Erythroblast (primary cell): ENCODE measurements at regions not wholly inside any gene's neighbourhood (a gene's known extent, or its start where the extent isn't known, plus 50 kb on each side); places are given as distances from the start of the nearest gene placed in this dataset.

Source experiments
- GATA1 ChIP-seq: IDR thresholded peaks from 2 replicates; pipeline ENCODE4 v1.6.1; 2011; ENCODE audit warnings: low read depth, mild to moderate bottlenecking, control low read depth, low read length, moderate library complexity
- POLR2A ChIP-seq: IDR thresholded peaks from 2 replicates; pipeline ENCODE4 v1.6.1; 2011; ENCODE audit warnings: mild to moderate bottlenecking, low read length

DNA sequence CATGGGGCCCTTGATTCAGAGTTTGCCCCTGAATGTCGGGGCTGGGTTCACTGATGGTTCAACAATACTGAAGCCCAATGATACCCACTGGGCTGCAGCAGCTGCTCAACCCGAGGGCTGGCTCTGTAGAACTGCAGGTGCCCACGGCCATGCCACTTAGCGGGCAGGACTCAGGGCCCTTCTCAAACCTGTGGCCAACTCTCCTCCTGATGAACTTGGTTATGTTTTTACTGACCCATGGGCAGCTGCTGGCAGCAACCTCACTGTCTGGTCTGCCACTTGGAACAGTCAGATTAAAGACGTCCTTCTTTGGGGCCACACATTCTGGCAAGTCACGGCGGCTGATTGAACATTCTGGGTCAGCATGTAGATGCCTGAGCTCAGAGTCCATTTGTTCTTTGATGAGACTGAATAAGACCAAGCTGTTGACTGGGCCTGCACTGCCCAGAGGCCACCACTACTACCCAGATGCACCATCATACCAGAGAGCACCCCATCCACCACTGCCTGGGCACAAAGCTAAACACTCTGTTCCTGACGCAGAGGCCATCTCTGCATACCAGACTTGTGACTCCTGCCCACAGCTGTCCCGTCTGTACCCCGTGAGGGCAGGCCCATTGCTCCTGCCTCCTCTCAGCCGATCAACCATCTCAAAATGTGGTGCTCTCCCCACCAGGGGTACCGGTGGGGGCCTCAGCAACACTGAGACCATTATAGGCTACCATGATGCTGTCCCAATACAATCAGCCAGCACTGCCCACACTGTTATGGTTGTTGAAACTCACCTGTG is 67.8 kb downstream of the SHANK2 start:
- TF ChIP-seq POLR2A (no peak), GATA1 (no peak)
